ENCODE measurements at regions not wholly inside any gene's neighbourhood (a gene's known extent, or its start where the extent isn't known, plus 50 kb on each side); places are given as distances from the start of the nearest gene placed in this dataset.

- no peak overlapping the region for H3K4me3 ChIP-seq
These were observed 364.6 kb downstream of the SHQ1 start for GRCh38 chr3:72483554-72484104.

GRCh38 chr3:72482589-72483321 lies 365.5 kb downstream of the SHQ1 start:
- H3K4me3 ChIP-seq, result peak overlapping the region; percentile 19 to 28
- no peaks in the 10 kb centered on the region for H3K36me3 ChIP-seq
- no peaks in the 10 kb centered on the region for H3K27me3 ChIP-seq
- peak overlapping the region; percentile 5 for H3K27ac ChIP-seq
- intact Hi-C loops (cut with DNase I), result no loop called here
- DNase-seq (ENCODE audit: extremely low spot score in 2 of 2), result no peak
- H3K4me1 ChIP-seq, result peaks cover 13% of the 10 kb centered on the region
- no peaks in the 10 kb centered on the region for H3K9me3 ChIP-seq
- TF ChIP-seq POLR2AphosphoS5 (IDR thresholded peaks at IDR 0.05; ENCODE audit: insufficient read depth in 1 of 2, low read depth in 1 of 2) (peak; percentile 54 to 62), POLR2A (IDR thresholded peaks at IDR 0.05) (no peak), CTCF (IDR thresholded peaks at IDR 0.05) (no peak)

More at GRCh38 chr3:72483554-72484104, 364.6 kb downstream of the SHQ1 start:
- Histone ChIP-seq H3K27ac (no peak overlapping the region), H3K4me1 (peaks cover 15% of the 10 kb centered on the region), H3K36me3 (no peaks in the 10 kb centered on the region), H3K27me3 (no peaks in the 10 kb centered on the region), H3K9me3 (no peaks in the 10 kb centered on the region)
- intact Hi-C loops (cut with DNase I), result no loop called here
- no peak for DNase-seq (ENCODE audit: extremely low spot score in 2 of 2)
- TF ChIP-seq CTCF (IDR thresholded peaks at IDR 0.05) (no peak), POLR2A (IDR thresholded peaks at IDR 0.05) (no peak), POLR2AphosphoS5 (IDR thresholded peaks at IDR 0.05; ENCODE audit: insufficient read depth in 1 of 2, low read depth in 1 of 2) (no peak)

GRCh38 chr3:72481542-72481941 lies 366.7 kb downstream of the SHQ1 start:
- no peak overlapping the region for H3K4me3 ChIP-seq
- H3K36me3 ChIP-seq, result no peaks in the 10 kb centered on the region
- no peaks in the 10 kb centered on the region for H3K9me3 ChIP-seq
- no peaks in the 10 kb centered on the region for H3K27me3 ChIP-seq
- H3K27ac ChIP-seq, result no peak overlapping the region
- peaks cover under 1% of the 10 kb centered on the region for H3K4me1 ChIP-seq
- no peak for TF ChIP-seq CTCF (IDR thresholded peaks at IDR 0.05)
- TF ChIP-seq POLR2AphosphoS5 (IDR thresholded peaks at IDR 0.05; ENCODE audit: insufficient read depth in 1 of 2, low read depth in 1 of 2), result no peak
- no peak for TF ChIP-seq POLR2A (IDR thresholded peaks at IDR 0.05)
- no peak for DNase-seq (ENCODE audit: extremely low spot score in 2 of 2)
- intact Hi-C loops (cut with DNase I), result no loop called here

GRCh38 chr3:72480366-72480765 lies 367.9 kb downstream of the SHQ1 start:
- Histone ChIP-seq H3K36me3 (no peaks in the 10 kb centered on the region), H3K9me3 (no peaks in the 10 kb centered on the region), H3K4me1 (no peaks in the 10 kb centered on the region), H3K27me3 (no peaks in the 10 kb centered on the region), H3K4me3 (no peak overlapping the region), H3K27ac (no peak overlapping the region)
- intact Hi-C loops (cut with DNase I), result loop anchor here (1.0 kb wide), 1 partner anchor 21 kb away; no protein-coding TSS in a partner anchor
- TF ChIP-seq POLR2A (IDR thresholded peaks at IDR 0.05) (no peak), POLR2AphosphoS5 (IDR thresholded peaks at IDR 0.05; ENCODE audit: insufficient read depth in 1 of 2, low read depth in 1 of 2) (no peak), CTCF (IDR thresholded peaks at IDR 0.05) (no peak)
- no peak for DNase-seq (ENCODE audit: extremely low spot score in 2 of 2)

- Histone ChIP-seq H3K4me1 (no peaks in the 10 kb centered on the region), H3K36me3 (no peaks in the 10 kb centered on the region), H3K4me3 (no peak overlapping the region), H3K27ac (no peak overlapping the region), H3K27me3 (no peaks in the 10 kb centered on the region), H3K9me3 (no peaks in the 10 kb centered on the region)
- intact Hi-C loops (cut with DNase I), result loop anchor here (1.0 kb wide), 1 partner anchor 20 kb away; no protein-coding TSS in a partner anchor
- no peak for TF ChIP-seq POLR2AphosphoS5 (IDR thresholded peaks at IDR 0.05; ENCODE audit: insufficient read depth in 1 of 2, low read depth in 1 of 2)
- TF ChIP-seq POLR2A (IDR thresholded peaks at IDR 0.05), result no peak
- no peak for TF ChIP-seq CTCF (IDR thresholded peaks at IDR 0.05)
- DNase-seq (ENCODE audit: extremely low spot score in 2 of 2), result no peak
These were observed 368.5 kb downstream of the SHQ1 start for GRCh38 chr3:72479651-72480215.

All from vagina (tissue), 2 donors.